GM04504 (cell line): ENCODE measurements at regions not wholly inside any gene's neighbourhood (a gene's known extent, or its start where the extent isn't known, plus 50 kb on each side); places are given as distances from the start of the nearest gene placed in this dataset.
"Not testable (repeated sequence)": the region's sequence is repeated elsewhere in the genome, so short reads cannot be mapped to it uniquely, and the experiment has no call there.

Source experiments
- DNase-seq: peaks from one replicate; pipeline ENCODE4 v3.0.0-alpha.2; 2012; ENCODE audit warnings: low read depth

GRCh38 chr9:81073821-81074220, 615.5 kb downstream of the TLE1 start:
- no peak for DNase-seq

GRCh38 chr9:81072758-81073157, 616.6 kb downstream of the TLE1 start:
- no peak for DNase-seq

GRCh38 chr9:81071108-81071507, 618.2 kb downstream of the TLE1 start:
- no peak for DNase-seq

- no peak for DNase-seq
Measured at GRCh38 chr9:81070689-81071088, 618.7 kb downstream of the TLE1 start.

- DNase-seq = no peak
Measured at GRCh38 chr9:81069923-81070322, 619.4 kb downstream of the TLE1 start.

- DNase-seq = no peak
Measured at GRCh38 chr9:81069038-81069795, 620.1 kb downstream of the TLE1 start.

GRCh38 chr9:81062995-81063394, 626.4 kb downstream of the TLE1 start:
- not testable (repeated sequence) for DNase-seq

- DNase-seq = no peak
Measured at GRCh38 chr9:81058782-81059181, 630.6 kb downstream of the TLE1 start.

- no peak for DNase-seq
Measured at GRCh38 chr9:81053298-81054025, 635.9 kb downstream of the TLE1 start.

- DNase-seq = no peak
Measured at GRCh38 chr9:81052846-81053245, 636.5 kb downstream of the TLE1 start.

GRCh38 chr9:81047280-81047679, 642.1 kb downstream of the TLE1 start:
- DNase-seq = no peak

GRCh38 chr9:81045658-81046057, 643.7 kb downstream of the TLE1 start:
- DNase-seq = no peak

GRCh38 chr9:81037889-81038288, 651.5 kb downstream of the TLE1 start:
- DNase-seq = no peak

GRCh38 chr9:81035601-81036000, 653.7 kb downstream of the TLE1 start:
- DNase-seq = no peak

- DNase-seq = no peak
Measured at GRCh38 chr9:81035171-81035570, 654.2 kb downstream of the TLE1 start.

GRCh38 chr9:81032831-81033230, 656.5 kb downstream of the TLE1 start:
- DNase-seq = no peak

- DNase-seq = peak; percentile 24
Measured at GRCh38 chr9:81032030-81032572, 657.2 kb downstream of the TLE1 start.

- no peak for DNase-seq
Measured at GRCh38 chr9:81031422-81032029, 657.8 kb downstream of the TLE1 start.

- DNase-seq = no peak
Measured at GRCh38 chr9:81030027-81030426, 659.3 kb downstream of the TLE1 start.

- DNase-seq = peak; percentile 43
Measured at GRCh38 chr9:81028504-81028903, 660.8 kb downstream of the TLE1 start.

GRCh38 chr9:81022177-81022576, 667.2 kb downstream of the TLE1 start:
- DNase-seq = no peak

- DNase-seq = not testable (repeated sequence)
Measured at GRCh38 chr9:81014945-81015344, 674.4 kb downstream of the TLE1 start.

- DNase-seq = not testable (repeated sequence)
Measured at GRCh38 chr9:81013191-81013590, 676.2 kb downstream of the TLE1 start.
